Keratinocyte (primary cell): ENCODE measurements at regions not wholly inside any gene's neighbourhood (a gene's known extent, or its start where the extent isn't known, plus 50 kb on each side); places are given as distances from the start of the nearest gene placed in this dataset.

ENCODE experiments used
- DNase-seq: peaks from one replicate; pipeline ENCODE4 v3.0.0-alpha.2; 2011; ENCODE audit warnings: low read depth, missing footprints, low spot score
- FAIRE-seq: peaks from 2 replicates; lab custom pipeline; 2011; peaks lifted over from hg19 to GRCh38; lab: Jason Lieb, UNC
- H2AFZ ChIP-seq: 2 replicates; pipeline ENCODE4 v1.6.0; 2012; ENCODE audit warnings: low read length, control low read depth, inconsistent platforms; ENCODE audit not compliant: control insufficient read depth
- H3K27ac ChIP-seq: 2 replicates; pipeline ENCODE4 v1.5.1; 2011; ENCODE audit warnings: low read length; ENCODE audit not compliant: control insufficient read depth, insufficient read depth
- H3K27me3 ChIP-seq: 3 replicates; pipeline ENCODE4 v1.6.0; 2011; ENCODE audit warnings: low read length; ENCODE audit not compliant: control insufficient read depth, insufficient read depth; ENCODE audit errors: extremely low read depth
- H3K36me3 ChIP-seq, 2 experiments: 2 replicates in 1 of 2; 3 replicates in 1 of 2; pipeline ENCODE4 v1.5.1; 2011; ENCODE audit warnings: low read length in 2 of 2, mild to moderate bottlenecking in 1 of 2; ENCODE audit not compliant: control insufficient read depth in 2 of 2, insufficient read depth in 2 of 2; ENCODE audit errors: extremely low read depth in 1 of 2
- H3K4me1 ChIP-seq: 3 replicates; pipeline ENCODE4 v1.5.1; 2011; ENCODE audit warnings: low read length; ENCODE audit not compliant: control insufficient read depth, insufficient read depth; ENCODE audit errors: extremely low read depth
- H3K4me2 ChIP-seq: 3 replicates; pipeline ENCODE4 v1.6.0; 2011; ENCODE audit warnings: low read depth, low read length; ENCODE audit not compliant: control insufficient read depth, insufficient read depth; ENCODE audit errors: extremely low read depth
- H3K4me3 ChIP-seq, 3 experiments: fragments of 200-600 bp in 1 of 3; sonication (generic) in 1 of 3; 2 replicates in 2 of 3; 3 replicates in 1 of 3; pipeline ENCODE4 v1.5.1; 2011 to 2016; ENCODE audit warnings: low read length in 3 of 3, mild to moderate bottlenecking in 3 of 3, control low read depth in 2 of 3, inconsistent platforms in 1 of 3, low read depth in 1 of 3, mixed read lengths in 1 of 3, mixed run types in 1 of 3, moderate library complexity in 1 of 3; ENCODE audit not compliant: control insufficient read depth in 2 of 3, insufficient read depth in 2 of 3; ENCODE audit errors: extremely low read depth in 1 of 3
- H3K79me2 ChIP-seq: 2 replicates; pipeline ENCODE4 v1.6.0; 2012; ENCODE audit warnings: low read length; ENCODE audit not compliant: control insufficient read depth, insufficient read depth
- H3K9ac ChIP-seq: 3 replicates; pipeline ENCODE4 v1.6.0; 2011; ENCODE audit warnings: low read length; ENCODE audit not compliant: control insufficient read depth, insufficient read depth; ENCODE audit errors: extremely low read depth
- H3K9me1 ChIP-seq: 3 replicates; pipeline ENCODE4 v1.6.0; 2011; ENCODE audit warnings: low read length; ENCODE audit not compliant: control insufficient read depth, insufficient read depth; ENCODE audit errors: extremely low read depth
- H3K9me3 ChIP-seq: 2 replicates; pipeline ENCODE4 v1.5.1; 2012; ENCODE audit warnings: low read depth, low read length; ENCODE audit not compliant: control insufficient read depth
- H4K20me1 ChIP-seq: 3 replicates; pipeline ENCODE4 v1.6.0; 2011; ENCODE audit warnings: low read length; ENCODE audit not compliant: control insufficient read depth, insufficient read depth; ENCODE audit errors: extremely low read depth
- CTCF ChIP-seq, 3 experiments: IDR thresholded peaks in 1 of 3; conservative IDR thresholded peaks in 1 of 3; optimal IDR thresholded peaks in 1 of 3; 2 replicates in 2 of 3; 3 replicates in 1 of 3; pipeline versions ENCODE3 to v1.5.1; 2011; ENCODE audit warnings: low read length in 3 of 3, mild to moderate bottlenecking in 3 of 3, moderate library complexity in 2 of 3, control low read depth in 1 of 3, inconsistent platforms in 1 of 3; ENCODE audit not compliant: insufficient read depth in 2 of 3; ENCODE audit errors: extremely low read depth in 1 of 3
- EZH2 ChIP-seq: IDR thresholded peaks from one replicate; pipeline ENCODE4 v1.6.1; 2012; ENCODE audit warnings: inconsistent platforms, mild to moderate bottlenecking, low read length, moderate library complexity
- dilution Hi-C: fragments of 300-500 bp; cut with MboI; formaldehyde crosslinking; loops from one replicate; pipeline ENCODE4 v1.7.0; 2020; ENCODE audit warnings: low sequenced_read_pairs; ENCODE audit not compliant: extremely low pct_ligation_motif_present

- no peaks in the 10 kb centered on the region for H3K36me3 ChIP-seq
- TF ChIP-seq EZH2 = no peak
- no peak for TF ChIP-seq CTCF (optimal IDR thresholded peaks at IDR 0.05 in 1 of 3, IDR thresholded peaks at IDR 0.05 in 1 of 3, conservative IDR thresholded peaks at IDR 0.05 in 1 of 3; ENCODE audit: extremely low read depth in 1 of 3, insufficient read depth in 2 of 3, low read length in 3 of 3)
- H4K20me1 ChIP-seq = no peaks in the 10 kb centered on the region
- dilution Hi-C loops = no loop called here
- FAIRE-seq = no peak
- no peak overlapping the region for H3K4me2 ChIP-seq
- no peaks in the 10 kb centered on the region for H3K9me3 ChIP-seq
- no peak overlapping the region for H3K9ac ChIP-seq
- H3K79me2 ChIP-seq = no peaks in the 10 kb centered on the region
- no peak overlapping the region for H3K27ac ChIP-seq
- no peaks in the 10 kb centered on the region for H3K4me1 ChIP-seq
- no peak for DNase-seq
- H3K27me3 ChIP-seq = no peaks in the 10 kb centered on the region
- H3K4me3 ChIP-seq = no peak overlapping the region
- no peaks in the 10 kb centered on the region for H3K9me1 ChIP-seq
- no peak overlapping the region for H2AFZ ChIP-seq
These were observed 56.3 kb downstream of the SOX14 start for GRCh38 chr3:137820366-137820765.

DNA sequence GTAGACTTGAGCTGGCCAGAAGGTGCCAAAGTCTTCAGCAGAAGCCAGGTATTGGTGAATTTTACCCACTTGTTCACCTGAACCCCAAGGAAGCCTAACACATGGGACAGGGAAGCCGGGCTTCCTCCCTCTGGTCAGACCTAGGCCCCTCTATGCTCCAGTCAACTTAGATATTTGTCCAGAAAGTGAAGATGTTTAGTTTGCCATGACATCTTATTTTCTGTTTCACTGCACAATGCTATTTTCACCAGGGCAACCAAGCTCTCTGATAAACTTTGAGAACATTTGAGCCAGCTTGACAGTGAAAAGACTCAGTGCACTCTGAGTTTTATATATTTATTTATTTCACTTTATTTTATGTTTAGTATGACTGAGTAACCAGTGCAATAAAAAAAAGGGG, 71.0 kb downstream of the SOX14 start:
- no peak for FAIRE-seq
- Histone ChIP-seq H3K36me3 (no peaks in the 10 kb centered on the region), H3K79me2 (no peaks in the 10 kb centered on the region), H3K4me1 (no peaks in the 10 kb centered on the region), H4K20me1 (no peaks in the 10 kb centered on the region), H3K27ac (no peak overlapping the region), H2AFZ (no peak overlapping the region), H3K9me3 (no peaks in the 10 kb centered on the region), H3K9me1 (no peaks in the 10 kb centered on the region), H3K27me3 (no peaks in the 10 kb centered on the region), H3K9ac (no peak overlapping the region), H3K4me2 (no peak overlapping the region), H3K4me3 (no peak overlapping the region)
- dilution Hi-C loops = no loop called here
- TF ChIP-seq CTCF (optimal IDR thresholded peaks at IDR 0.05 in 1 of 3, IDR thresholded peaks at IDR 0.05 in 1 of 3, conservative IDR thresholded peaks at IDR 0.05 in 1 of 3; ENCODE audit: extremely low read depth in 1 of 3, insufficient read depth in 2 of 3, low read length in 3 of 3) (no peak), EZH2 (no peak)
- no peak for DNase-seq
